A673 (cell line): ENCODE measurements at regions not wholly inside any gene's neighbourhood (a gene's known extent, or its start where the extent isn't known, plus 50 kb on each side); places are given as distances from the start of the nearest gene placed in this dataset.

Experiments
- BruUV-seq: library from RNA; stranded (reverse); fragments of 400-500 nt; replicated peaks from 2 replicates; lab custom pipeline; 2021; lab: Mats Ljungman, UMichigan
- CTCF ChIA-PET: fragments of 300-600 bp; sonication (Branson Sonifier 250); formaldehyde crosslinking; loops from one replicate; lab custom pipeline; 2022; ENCODE audit warnings: antibody characterized with exemption; lab: Charles Lee
- POLR2A ChIA-PET: fragments of 300-600 bp; sonication (Branson Sonifier 250); formaldehyde crosslinking; loops from one replicate; lab custom pipeline; 2022; ENCODE audit warnings: antibody characterized with exemption; ENCODE audit not compliant: low non-redundant PET; lab: Charles Lee
- DNase-seq: peaks from one replicate; pipeline ENCODE4 v3.0.0-alpha.2; 2015; ENCODE audit warnings: low spot score
- H3K27ac ChIP-seq: fragments of 200-600 bp; sonication (generic); 2 replicates; pipeline ENCODE4 v1.5.1; 2016; ENCODE audit warnings: mixed run types, low read depth, mild to moderate bottlenecking, mixed read lengths, antibody characterized with exemption, low read length; ENCODE audit not compliant: poor library complexity, severe bottlenecking
- H3K27me3 ChIP-seq: fragments of 200-600 bp; sonication (generic); replicated peaks from 2 replicates; pipeline ENCODE4 v1.6.1; 2017; ENCODE audit warnings: mixed run types, low read depth, mild to moderate bottlenecking, mixed read lengths, antibody characterized with exemption, low read length; ENCODE audit not compliant: insufficient read depth, poor library complexity
- H3K36me3 ChIP-seq: fragments of 200-600 bp; sonication (generic); 2 replicates; pipeline ENCODE4 v1.6.1; 2016; ENCODE audit warnings: mixed run types, mild to moderate bottlenecking, mixed read lengths, antibody characterized with exemption, low read length; ENCODE audit not compliant: insufficient read depth, poor library complexity, severe bottlenecking
- H3K4me1 ChIP-seq: fragments of 200-600 bp; sonication (generic); 2 replicates; pipeline ENCODE4 v1.6.1; 2017; ENCODE audit warnings: mixed run types, mild to moderate bottlenecking, mixed read lengths, antibody characterized with exemption, low read length; ENCODE audit not compliant: insufficient read depth, poor library complexity, severe bottlenecking
- H3K4me3 ChIP-seq: fragments of 200-600 bp; sonication (generic); 2 replicates; pipeline ENCODE4 v1.5.1; 2016; ENCODE audit warnings: low read depth, mixed run types, mild to moderate bottlenecking, mixed read lengths, low read length; ENCODE audit not compliant: poor library complexity, severe bottlenecking
- H3K9me3 ChIP-seq: fragments of 200-600 bp; sonication (generic); 2 replicates; pipeline ENCODE4 v1.6.1; 2016; ENCODE audit warnings: mixed run types, low read depth, mild to moderate bottlenecking, mixed read lengths, antibody characterized with exemption, low read length; ENCODE audit not compliant: poor library complexity, severe bottlenecking
- EZH2 ChIP-seq: fragments of 200-600 bp; sonication (generic); IDR thresholded peaks from 2 replicates; pipeline ENCODE4 v1.6.1; 2017; ENCODE audit warnings: borderline replicate concordance, low read depth, mild to moderate bottlenecking, mixed read lengths, antibody characterized with exemption, low read length; ENCODE audit not compliant: poor library complexity, severe bottlenecking
- intact Hi-C: fragments of 100-400 bp; cut with micrococcal nuclease; formaldehyde crosslinking; loops from one replicate; pipeline ENCODE4 v1.10.0; 2022; ENCODE audit not compliant: unreplicated experiment
- TF ChIP-seq, protein P1 (sequence below): fragments of 300-800, 200-600 bp; sonication (generic); conservative IDR thresholded peaks from 2 replicates; pipeline ENCODE4 v1.5.1; 2017; ENCODE audit warnings: low read depth, mild to moderate bottlenecking, antibody characterized with exemption, low read length, moderate library complexity, mixed read lengths

DNA sequence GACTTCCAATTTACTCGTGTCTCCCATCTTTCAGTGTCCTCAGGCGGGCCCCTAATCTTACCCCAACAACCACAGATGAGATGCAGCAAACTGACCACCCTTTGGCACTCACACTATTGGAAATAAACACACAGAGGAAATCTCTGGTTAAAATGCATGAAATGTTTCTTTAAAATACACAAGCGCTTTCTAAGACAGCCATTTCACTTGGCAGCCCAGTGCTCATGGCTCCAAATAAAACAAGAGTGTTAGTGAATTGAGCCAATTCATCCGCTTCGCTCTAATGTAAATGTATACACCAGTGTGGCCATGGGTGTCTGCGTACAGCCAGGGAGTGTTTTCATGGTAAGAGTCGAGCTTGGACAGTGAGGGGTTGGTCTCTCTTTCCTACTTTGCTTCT lies 282.9 kb downstream of the CLIC5 start:
- H3K4me3 ChIP-seq, result no peak overlapping the region
- intact Hi-C loops, result no loop called here
- no peaks in the 10 kb centered on the region for H3K36me3 ChIP-seq
- CTCF ChIA-PET, result no interaction called here
- no peak overlapping the region for H3K27ac ChIP-seq
- peaks cover 16% of the 10 kb centered on the region for H3K4me1 ChIP-seq
- POLR2A ChIA-PET, result no interaction called here
- no peaks in the 10 kb centered on the region for H3K27me3 ChIP-seq
- TF ChIP-seq EZH2, result no peak
- TF ChIP-seq, protein P1, sequence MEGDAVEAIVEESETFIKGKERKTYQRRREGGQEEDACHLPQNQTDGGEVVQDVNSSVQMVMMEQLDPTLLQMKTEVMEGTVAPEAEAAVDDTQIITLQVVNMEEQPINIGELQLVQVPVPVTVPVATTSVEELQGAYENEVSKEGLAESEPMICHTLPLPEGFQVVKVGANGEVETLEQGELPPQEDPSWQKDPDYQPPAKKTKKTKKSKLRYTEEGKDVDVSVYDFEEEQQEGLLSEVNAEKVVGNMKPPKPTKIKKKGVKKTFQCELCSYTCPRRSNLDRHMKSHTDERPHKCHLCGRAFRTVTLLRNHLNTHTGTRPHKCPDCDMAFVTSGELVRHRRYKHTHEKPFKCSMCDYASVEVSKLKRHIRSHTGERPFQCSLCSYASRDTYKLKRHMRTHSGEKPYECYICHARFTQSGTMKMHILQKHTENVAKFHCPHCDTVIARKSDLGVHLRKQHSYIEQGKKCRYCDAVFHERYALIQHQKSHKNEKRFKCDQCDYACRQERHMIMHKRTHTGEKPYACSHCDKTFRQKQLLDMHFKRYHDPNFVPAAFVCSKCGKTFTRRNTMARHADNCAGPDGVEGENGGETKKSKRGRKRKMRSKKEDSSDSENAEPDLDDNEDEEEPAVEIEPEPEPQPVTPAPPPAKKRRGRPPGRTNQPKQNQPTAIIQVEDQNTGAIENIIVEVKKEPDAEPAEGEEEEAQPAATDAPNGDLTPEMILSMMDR, result no peak
- no peaks in the 10 kb centered on the region for H3K9me3 ChIP-seq
- no peak for DNase-seq
- BruUV-seq, result no TSS peak

DNA sequence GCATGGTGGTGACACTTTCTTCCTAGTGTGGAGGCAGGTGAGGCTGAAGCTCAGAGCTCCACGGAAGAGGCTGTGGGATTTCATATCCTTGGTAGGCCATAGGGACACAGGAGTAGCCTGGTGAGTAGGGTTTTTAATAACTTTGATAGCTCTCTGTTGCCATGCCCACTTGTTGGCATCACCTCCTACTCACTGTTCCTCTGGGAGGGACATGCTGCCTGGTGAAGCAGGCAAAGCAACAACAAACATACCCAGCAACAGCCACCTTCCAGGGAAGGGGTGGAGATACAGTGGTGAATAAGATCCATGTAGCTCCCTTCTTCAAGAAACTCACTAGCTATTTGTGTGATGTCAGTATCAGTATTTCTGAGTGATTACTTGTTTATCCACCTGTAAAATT lies 285.4 kb downstream of the CLIC5 start:
- ChIA-PET POLR2A (no interaction called here), CTCF (no interaction called here)
- Histone ChIP-seq H3K4me1 (peaks cover 16% of the 10 kb centered on the region), H3K36me3 (no peaks in the 10 kb centered on the region), H3K27me3 (no peaks in the 10 kb centered on the region), H3K4me3 (no peak overlapping the region), H3K27ac (no peak overlapping the region), H3K9me3 (no peaks in the 10 kb centered on the region)
- TF ChIP-seq EZH2, result no peak
- TF ChIP-seq, protein P1, result no peak
- no TSS peak for BruUV-seq
- intact Hi-C loops, result no loop called here
- DNase-seq, result no peak

DNA sequence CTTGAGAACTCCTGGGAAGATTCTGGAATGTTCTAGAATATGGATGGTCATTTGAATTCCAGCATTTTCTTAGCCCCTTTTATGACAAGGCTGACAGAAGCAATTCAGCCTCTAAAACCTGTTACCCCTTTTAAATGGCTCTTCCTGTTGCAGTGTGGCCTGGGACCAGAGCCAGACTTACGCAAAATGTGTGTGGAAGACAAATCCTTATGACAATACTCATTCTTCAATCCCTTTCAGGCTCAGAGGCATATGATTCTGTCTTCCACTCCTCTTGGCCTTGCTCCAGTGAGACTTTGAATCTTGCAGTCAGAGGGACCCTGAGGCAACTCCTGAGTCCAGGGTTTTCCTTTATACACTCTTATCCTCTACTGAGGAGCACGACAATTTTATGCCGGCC lies 287.0 kb downstream of the CLIC5 start:
- Histone ChIP-seq H3K4me1 (peaks cover 21% of the 10 kb centered on the region), H3K4me3 (no peak overlapping the region), H3K36me3 (no peaks in the 10 kb centered on the region), H3K9me3 (no peaks in the 10 kb centered on the region), H3K27me3 (no peaks in the 10 kb centered on the region), H3K27ac (no peak overlapping the region)
- POLR2A ChIA-PET, result no interaction called here
- no TSS peak for BruUV-seq
- CTCF ChIA-PET, result no interaction called here
- intact Hi-C loops, result no loop called here
- peak; percentile 83 for DNase-seq
- no peak for TF ChIP-seq EZH2
- TF ChIP-seq, protein P1, result no peak
